GM12878 (cell line): ENCODE measurements at regions not wholly inside any gene's neighbourhood (a gene's known extent, or its start where the extent isn't known, plus 50 kb on each side); places are given as distances from the start of the nearest gene placed in this dataset.

Experiments used
- BHLHE40 ChIP-seq, 2 experiments: fragments of 450-650 bp in 1 of 2; IDR thresholded peaks; 2 replicates each; pipeline ENCODE4 v1.6.1; 2011 to 2017; ENCODE audit warnings: low read depth in 2 of 2, borderline replicate concordance in 1 of 2, improper control_type of control experiment in 1 of 2, low read length in 1 of 2, mild to moderate bottlenecking in 1 of 2
- EGR1 ChIP-seq, 2 experiments: IDR thresholded peaks; 1 replicate in 1 of 2; 2 replicates in 1 of 2; pipeline ENCODE4 v1.6.1; 2011 to 2012; ENCODE audit warnings: low read depth in 2 of 2, low read length in 2 of 2, borderline replicate concordance in 1 of 2, mild to moderate bottlenecking in 1 of 2, moderate library complexity in 1 of 2
- ESRRA ChIP-seq: IDR thresholded peaks from 2 replicates; pipeline ENCODE4 v1.6.1; 2012; ENCODE audit warnings: mild to moderate bottlenecking, low read length, improper control_type of control experiment
- FOS ChIP-seq: IDR thresholded peaks from 3 replicates; pipeline ENCODE4 v1.6.1; 2011; ENCODE audit warnings: borderline replicate concordance; ENCODE audit not compliant: insufficient read length; ENCODE audit errors: extremely low read depth
- MEF2A ChIP-seq: IDR thresholded peaks from 2 replicates; pipeline ENCODE4 v1.6.1; 2011; ENCODE audit warnings: low read depth, mild to moderate bottlenecking, low read length, moderate library complexity; ENCODE audit not compliant: insufficient read depth
- MEF2B ChIP-seq: fragments of 450-650 bp; IDR thresholded peaks from 2 replicates; pipeline ENCODE4 v1.6.1; 2018; ENCODE audit warnings: mild to moderate bottlenecking, moderate library complexity; ENCODE audit not compliant: partially characterized antibody, poor library complexity, severe bottlenecking
- MLLT1 ChIP-seq: fragments of 450-650 bp; IDR thresholded peaks from 2 replicates; pipeline ENCODE4 v1.6.1; 2016; ENCODE audit warnings: mild to moderate bottlenecking
- MYC ChIP-seq: IDR thresholded peaks from 2 replicates; pipeline ENCODE4 v1.6.1; 2011; ENCODE audit warnings: mild to moderate bottlenecking, low read length, moderate library complexity, inconsistent platforms; ENCODE audit not compliant: insufficient read depth, insufficient replicate concordance, insufficient read length, severe bottlenecking
- NFXL1 ChIP-seq: fragments of 450-650 bp; IDR thresholded peaks from 2 replicates; pipeline ENCODE4 v1.6.1; 2017; ENCODE audit warnings: antibody characterized with exemption, mild to moderate bottlenecking, borderline replicate concordance
- PML ChIP-seq: IDR thresholded peaks from 2 replicates; pipeline ENCODE4 v1.6.1; 2012; ENCODE audit warnings: low read length, inconsistent platforms
- POLR2AphosphoS2 ChIP-seq: IDR thresholded peaks from 2 replicates; pipeline ENCODE4 v1.6.1; 2011; ENCODE audit warnings: low read depth, mild to moderate bottlenecking, low read length, improper control_type of control experiment, moderate library complexity
- PRDM15 ChIP-seq: fragments of 450-650 bp; formaldehyde crosslinking; IDR thresholded peaks from 2 replicates; pipeline ENCODE4 v1.4.0; 2020; ENCODE audit warnings: mild to moderate bottlenecking, moderate library complexity
- RELA ChIP-seq: fragments of 450-650 bp; IDR thresholded peaks from 2 replicates; pipeline ENCODE4 v1.8.0; 2014; ENCODE audit warnings: borderline replicate concordance; ENCODE audit not compliant: partially characterized antibody
- RELB ChIP-seq: fragments of 450-650 bp; IDR thresholded peaks from 2 replicates; pipeline ENCODE4 v1.6.1; 2017; ENCODE audit warnings: low read depth, mild to moderate bottlenecking, moderate library complexity
- SIN3A ChIP-seq: IDR thresholded peaks from 2 replicates; pipeline ENCODE4 v1.6.1; 2012; ENCODE audit warnings: low read depth, low read length, improper control_type of control experiment
- SMC3 ChIP-seq: IDR thresholded peaks from 2 replicates; pipeline ENCODE4 v1.6.1; 2011; ENCODE audit warnings: low read length, improper control_type of control experiment, borderline replicate concordance
- TF ChIP-seq, protein P1 (sequence below): fragments of 450-650 bp; IDR thresholded peaks from 2 replicates; pipeline ENCODE4 v1.6.1; 2017; ENCODE audit warnings: mild to moderate bottlenecking, low read depth, inconsistent platforms; ENCODE audit not compliant: poor library complexity, severe bottlenecking

DNA sequence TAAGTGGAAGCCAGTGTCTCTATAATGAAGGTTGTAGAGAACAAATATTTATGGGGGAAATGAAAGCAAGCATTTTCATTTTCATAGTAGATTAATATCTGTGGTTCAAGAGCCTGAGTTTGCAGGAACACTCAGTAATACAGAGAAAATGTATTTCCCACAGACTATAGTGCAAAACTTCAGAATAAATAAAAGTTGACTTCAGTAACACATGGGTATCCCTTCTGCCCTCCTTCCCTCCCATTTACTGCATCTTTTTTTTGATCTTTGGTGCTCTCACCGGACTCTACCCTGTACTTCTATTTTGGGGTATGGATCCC lies 75.3 kb upstream of the AMN1 start (continued):
- TF ChIP-seq, protein P1, sequence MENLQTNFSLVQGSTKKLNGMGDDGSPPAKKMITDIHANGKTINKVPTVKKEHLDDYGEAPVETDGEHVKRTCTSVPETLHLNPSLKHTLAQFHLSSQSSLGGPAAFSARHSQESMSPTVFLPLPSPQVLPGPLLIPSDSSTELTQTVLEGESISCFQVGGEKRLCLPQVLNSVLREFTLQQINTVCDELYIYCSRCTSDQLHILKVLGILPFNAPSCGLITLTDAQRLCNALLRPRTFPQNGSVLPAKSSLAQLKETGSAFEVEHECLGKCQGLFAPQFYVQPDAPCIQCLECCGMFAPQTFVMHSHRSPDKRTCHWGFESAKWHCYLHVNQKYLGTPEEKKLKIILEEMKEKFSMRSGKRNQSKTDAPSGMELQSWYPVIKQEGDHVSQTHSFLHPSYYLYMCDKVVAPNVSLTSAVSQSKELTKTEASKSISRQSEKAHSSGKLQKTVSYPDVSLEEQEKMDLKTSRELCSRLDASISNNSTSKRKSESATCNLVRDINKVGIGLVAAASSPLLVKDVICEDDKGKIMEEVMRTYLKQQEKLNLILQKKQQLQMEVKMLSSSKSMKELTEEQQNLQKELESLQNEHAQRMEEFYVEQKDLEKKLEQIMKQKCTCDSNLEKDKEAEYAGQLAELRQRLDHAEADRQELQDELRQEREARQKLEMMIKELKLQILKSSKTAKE, result peak; percentile 50
- no peak for TF ChIP-seq PML
- no peak for TF ChIP-seq POLR2AphosphoS2
- TF ChIP-seq ESRRA, result no peak
- TF ChIP-seq FOS, result no peak
- TF ChIP-seq SMC3, result no peak
- no peak for TF ChIP-seq NFXL1
- no peak for TF ChIP-seq PRDM15 (CRISPR knock-in tag)
- TF ChIP-seq RELA, result no peak
- peak; percentile 38; the same call in 1 of the 2 replicates for TF ChIP-seq RELB
- TF ChIP-seq BHLHE40 (IDR thresholded peaks at IDR 0.05; ENCODE audit: borderline replicate concordance in 1 of 2, low read depth in 2 of 2, low read length in 1 of 2), result no peak
- no peak for TF ChIP-seq MYC
- TF ChIP-seq SIN3A, result no peak
- TF ChIP-seq MLLT1, result no peak
- no peak for TF ChIP-seq EGR1 (IDR thresholded peaks at IDR 0.05; ENCODE audit: borderline replicate concordance in 1 of 2, low read depth in 2 of 2, low read length in 2 of 2)
- TF ChIP-seq MEF2B, result peak; percentile 38
- no peak for TF ChIP-seq MEF2A
